GM21381 (cell line): ENCODE measurements at regions not wholly inside any gene's neighbourhood (a gene's known extent, or its start where the extent isn't known, plus 50 kb on each side); places are given as distances from the start of the nearest gene placed in this dataset.
A peak's percentile ranks its signal among the peaks of the same experiment; 100 is the strongest.

Experiments
- ATAC-seq: cut with Tn5 transposase; IDR thresholded peaks from one replicate; pipeline ENCODE4 v1.9.1; 2021; ENCODE audit warnings: mild to moderate bottlenecking, moderate library complexity; ENCODE audit not compliant: unreplicated experiment

DNA sequence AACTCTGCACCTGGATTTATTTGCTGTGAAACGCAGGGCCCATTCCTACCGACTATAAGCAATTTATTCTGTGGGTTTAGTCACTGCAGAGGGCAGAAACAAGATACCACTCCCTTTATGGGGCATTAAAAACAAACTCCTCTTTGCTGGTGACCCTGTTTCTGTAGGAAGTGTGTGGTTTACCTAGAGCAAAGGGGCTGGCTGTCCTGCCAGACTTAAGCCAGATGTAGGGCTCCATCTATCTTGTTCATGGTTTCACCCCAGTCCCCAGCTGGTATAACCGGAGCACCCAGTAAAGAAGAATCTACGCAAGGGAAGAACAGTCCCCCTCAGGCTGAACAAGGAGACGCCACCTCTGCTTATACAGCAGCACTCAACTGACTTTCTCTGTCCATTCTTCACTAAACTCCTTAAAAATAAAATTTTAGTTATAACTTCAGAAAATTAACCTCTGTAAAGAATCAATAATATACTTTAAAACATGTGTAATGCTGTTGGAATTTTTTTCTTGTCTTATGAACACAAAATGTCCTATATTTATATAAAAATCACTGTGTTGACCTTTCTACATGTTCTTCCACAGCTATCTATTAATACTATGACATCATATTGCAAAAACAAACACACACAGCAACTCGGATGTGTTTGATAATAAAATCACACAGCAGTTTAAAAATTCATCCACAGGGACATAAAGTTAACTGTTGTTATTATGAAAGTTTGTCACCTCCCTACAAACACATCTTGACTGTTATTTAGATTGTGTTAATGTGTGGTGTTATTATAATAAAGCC lies 126.1 kb upstream of the RPS6KA2 start:
- ATAC-seq, result no peak

DNA sequence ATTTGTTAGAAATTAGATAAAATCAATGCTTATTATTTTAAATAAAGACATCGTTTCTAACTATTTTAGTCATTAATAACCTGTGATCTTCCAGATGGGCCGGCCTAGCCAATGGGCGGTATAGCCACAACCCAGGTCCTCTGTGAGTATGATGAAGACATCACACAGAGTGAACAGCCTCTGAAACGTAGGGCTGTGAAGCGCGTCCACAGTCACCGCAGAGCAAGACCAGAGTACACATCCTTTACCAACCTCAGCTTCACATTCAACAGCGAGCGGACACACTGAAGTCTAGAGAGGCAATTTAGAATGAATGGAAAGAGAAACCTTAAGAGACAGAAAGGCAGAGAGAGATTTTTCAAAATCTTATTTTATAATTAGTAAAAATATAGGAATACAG lies 125.0 kb upstream of the RPS6KA2 start:
- peak; percentile 79 for ATAC-seq

- ATAC-seq, result peak; percentile 59
These were observed 124.1 kb upstream of the RPS6KA2 start for GRCh38 chr6:166751051-166751595.

- no peak for ATAC-seq
These were observed 123.2 kb upstream of the RPS6KA2 start for GRCh38 chr6:166750108-166750793.

DNA sequence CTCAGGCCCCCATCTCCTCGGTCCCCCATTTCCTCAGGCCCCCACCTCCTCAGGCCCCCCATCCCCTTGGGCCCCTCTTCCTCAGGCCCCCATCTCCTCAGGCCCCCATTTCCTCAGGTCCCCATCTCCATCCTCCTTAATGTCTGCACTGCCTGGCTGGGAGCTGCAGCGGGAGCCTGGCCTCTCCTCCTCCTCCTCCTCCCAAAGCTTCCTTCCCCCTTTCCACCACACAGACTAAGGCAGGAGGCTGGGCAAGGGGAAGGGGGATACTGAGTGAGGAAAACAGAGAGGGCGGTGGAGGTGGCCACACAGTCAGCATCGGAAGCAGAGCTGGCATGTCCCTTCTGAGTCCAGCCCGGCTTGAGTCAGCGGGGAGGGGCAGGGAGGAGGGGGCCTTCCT lies 122.6 kb upstream of the RPS6KA2 start:
- ATAC-seq, result no peak

- ATAC-seq, result no peak
These were observed 120.9 kb upstream of the RPS6KA2 start for GRCh38 chr6:166747644-166748595.

DNA sequence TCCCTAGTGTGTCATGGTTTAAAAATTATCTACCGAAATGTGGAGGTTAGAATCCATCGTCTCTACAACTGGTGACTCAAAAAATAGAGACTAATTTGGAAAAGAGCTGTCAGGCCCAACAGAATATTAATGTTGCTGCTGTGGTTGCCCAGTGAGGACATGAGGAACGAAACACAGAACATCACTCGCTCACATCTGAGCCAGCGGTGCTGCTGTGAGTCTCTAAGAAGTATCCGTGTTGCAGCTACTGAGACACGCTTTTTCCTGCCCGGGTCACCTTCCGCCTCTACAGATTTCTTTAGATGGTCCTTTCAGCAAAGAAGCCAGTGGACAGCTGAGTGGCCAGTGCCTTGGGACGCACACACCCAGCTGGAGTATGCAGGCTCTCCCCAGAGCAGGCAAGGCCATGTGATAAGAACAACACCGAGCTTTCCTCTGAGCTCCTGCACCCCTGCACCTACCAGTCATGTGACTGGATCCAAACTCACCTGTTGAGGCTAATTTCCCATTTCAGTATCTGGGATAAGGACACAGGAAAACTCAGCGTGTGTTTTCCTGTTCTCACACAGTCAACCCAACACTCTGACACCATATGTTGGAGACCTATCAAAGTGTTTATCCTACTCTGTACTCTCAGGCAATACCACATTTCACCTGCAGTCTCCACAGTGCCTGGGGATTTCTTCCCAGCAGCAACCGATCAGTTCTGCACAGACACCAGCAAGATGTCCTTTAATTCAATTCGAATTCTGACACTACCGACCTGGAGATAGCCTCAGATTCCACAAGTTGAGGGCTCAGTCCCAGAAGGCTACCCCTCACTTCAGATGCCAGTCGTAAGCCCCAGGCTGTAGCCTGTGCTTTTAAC lies 119.0 kb upstream of the RPS6KA2 start:
- no peak for ATAC-seq

GRCh38 chr6:166744223-166745134 lies 117.4 kb upstream of the RPS6KA2 start:
- no peak for ATAC-seq

GRCh38 chr6:166743406-166744222 lies 116.6 kb upstream of the RPS6KA2 start:
- ATAC-seq, result no peak

DNA sequence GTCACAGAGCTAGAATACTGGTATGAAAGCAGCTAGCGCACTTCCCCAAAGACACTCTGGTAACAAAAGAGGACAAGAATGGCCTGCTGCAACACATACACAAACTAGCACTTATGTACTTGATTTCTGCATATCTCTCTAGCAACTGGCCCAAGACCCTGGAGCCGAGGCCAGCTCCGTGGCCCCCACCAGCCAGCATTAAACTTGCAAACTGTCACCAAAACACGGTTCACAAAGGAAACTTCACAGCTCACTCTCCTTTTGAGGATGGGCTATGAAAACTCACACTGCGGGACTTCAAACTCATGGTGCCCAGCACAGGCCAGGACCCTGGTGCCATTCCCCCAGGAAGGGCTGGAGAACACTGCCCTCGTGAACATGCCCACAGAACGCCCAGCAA lies 115.9 kb upstream of the RPS6KA2 start:
- no peak for ATAC-seq

DNA sequence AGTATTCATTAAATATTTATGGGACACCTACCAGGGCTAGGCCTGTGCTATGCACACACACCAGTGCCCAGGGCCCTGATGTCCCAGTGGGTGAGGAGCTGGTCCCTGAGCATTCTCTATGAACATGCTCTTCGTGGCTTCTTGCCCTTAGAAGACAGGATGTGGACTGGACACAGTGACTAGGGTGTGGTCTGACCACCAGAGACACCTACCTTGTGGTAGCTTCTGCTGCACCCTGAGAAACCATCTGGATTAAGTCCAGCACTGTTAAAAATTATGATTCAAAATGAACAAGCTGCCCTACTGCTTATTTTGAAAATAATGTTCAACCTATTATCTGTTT lies 112.9 kb upstream of the RPS6KA2 start:
- ATAC-seq, result no peak

GRCh38 chr6:166739117-166739975 lies 112.3 kb upstream of the RPS6KA2 start:
- no peak for ATAC-seq

DNA sequence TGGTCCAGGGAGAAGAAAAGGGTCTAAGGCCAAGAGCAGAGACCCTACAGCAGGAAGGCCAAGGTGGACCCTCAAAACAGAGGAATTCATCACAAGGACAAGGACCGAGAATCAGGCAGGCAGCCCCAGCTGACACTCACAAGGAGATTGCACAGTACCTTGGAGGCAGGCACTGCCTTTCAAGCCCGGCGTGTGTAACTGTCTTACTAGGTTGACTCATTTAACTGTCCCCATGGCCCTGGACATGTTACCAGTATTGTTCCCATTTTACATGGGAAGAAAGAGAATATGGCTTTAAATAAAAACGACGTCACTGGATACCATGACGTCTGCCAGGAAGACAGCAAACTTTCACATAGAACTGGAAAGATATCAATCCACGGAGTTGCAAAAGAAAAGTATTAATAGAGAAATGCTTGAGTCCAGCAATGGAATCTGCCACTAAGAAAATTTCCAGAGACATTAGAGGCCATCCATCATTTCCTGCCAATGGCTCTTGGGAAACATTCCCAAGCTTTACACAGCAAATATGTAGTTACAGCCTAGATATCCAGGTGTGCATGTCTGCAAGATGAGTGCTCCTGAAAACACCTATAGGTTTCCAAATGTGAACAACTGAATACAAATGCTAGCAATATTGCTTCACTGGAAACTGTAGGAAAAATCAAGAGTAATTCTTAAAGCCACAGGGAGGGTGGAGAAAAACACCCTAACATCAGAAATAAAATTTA lies 111.5 kb upstream of the RPS6KA2 start:
- no peak for ATAC-seq

GRCh38 chr6:166737261-166737660 lies 110.2 kb upstream of the RPS6KA2 start:
- no peak for ATAC-seq

GRCh38 chr6:166736634-166737033 lies 109.6 kb upstream of the RPS6KA2 start:
- no peak for ATAC-seq

DNA sequence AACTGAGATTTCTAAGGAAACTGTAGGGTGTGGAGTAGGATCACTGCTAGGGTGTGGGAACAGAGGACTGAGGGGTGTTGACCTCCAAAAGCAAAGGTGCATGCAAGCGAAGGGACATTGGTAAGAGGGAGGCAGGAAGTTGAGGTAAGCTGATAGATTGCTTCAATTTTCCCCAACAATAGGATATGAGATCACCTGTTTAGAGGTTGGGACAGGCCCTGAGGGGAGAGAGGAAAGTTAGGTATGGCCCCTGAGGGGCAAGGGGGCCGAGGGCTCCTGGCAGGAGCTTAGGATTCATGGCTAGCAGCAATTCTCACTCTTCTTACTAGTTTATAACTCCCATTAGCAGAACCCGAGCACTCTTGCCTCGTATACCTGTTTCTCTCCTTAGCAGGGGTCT lies 106.8 kb upstream of the RPS6KA2 start:
- ATAC-seq, result no peak

GRCh38 chr6:166729658-166730057 lies 102.6 kb upstream of the RPS6KA2 start:
- ATAC-seq, result no peak
